Stimulated activated naive CD8-positive, alpha-beta T cell treated with anti-CD3 and anti-CD28 coated beads, Interleukin-15, amount 100 ng/mL, for 72 hours (primary cell): ENCODE measurements at regions not wholly inside any gene's neighbourhood (a gene's known extent, or its start where the extent isn't known, plus 50 kb on each side); places are given as distances from the start of the nearest gene placed in this dataset.
"Not testable (repeated sequence)": the region's sequence is repeated elsewhere in the genome, so short reads cannot be mapped to it uniquely, and the experiment has no call there.

Source experiments
- ATAC-seq: fragments of 150-1000 bp; cut with Tn5 transposase; 2 replicates; pipeline ENCODE4 v1.10.0; 2021; ENCODE audit warnings: mild to moderate bottlenecking, moderate library complexity
- DNase-seq, 2 donors: peaks; one replicate each; pipeline ENCODE4 v3.0.0; 2021 to 2022
- H3K27ac Mint-ChIP-seq, 2 donors: one replicate each; pipeline ENCODE4 v1.8.0; 2022; ENCODE audit warnings: mild to moderate bottlenecking in 2 of 2, mixed read lengths in 2 of 2, moderate library complexity in 2 of 2
- H3K27me3 Mint-ChIP-seq: one replicate; pipeline ENCODE4 v1.8.0; 2022; ENCODE audit warnings: mixed read lengths
- H3K4me1 Mint-ChIP-seq: one replicate; pipeline ENCODE4 v1.8.0; 2022; ENCODE audit warnings: mild to moderate bottlenecking, mixed read lengths
- H3K4me3 Mint-ChIP-seq, 2 donors: one replicate each; pipeline ENCODE4 v1.8.0; 2022; ENCODE audit warnings: mild to moderate bottlenecking in 2 of 2, mixed read lengths in 2 of 2, moderate library complexity in 1 of 2
- H3K9me3 Mint-ChIP-seq, 2 donors: one replicate each; pipeline ENCODE4 v1.8.0; 2022; ENCODE audit warnings: mixed read lengths in 2 of 2

DNA sequence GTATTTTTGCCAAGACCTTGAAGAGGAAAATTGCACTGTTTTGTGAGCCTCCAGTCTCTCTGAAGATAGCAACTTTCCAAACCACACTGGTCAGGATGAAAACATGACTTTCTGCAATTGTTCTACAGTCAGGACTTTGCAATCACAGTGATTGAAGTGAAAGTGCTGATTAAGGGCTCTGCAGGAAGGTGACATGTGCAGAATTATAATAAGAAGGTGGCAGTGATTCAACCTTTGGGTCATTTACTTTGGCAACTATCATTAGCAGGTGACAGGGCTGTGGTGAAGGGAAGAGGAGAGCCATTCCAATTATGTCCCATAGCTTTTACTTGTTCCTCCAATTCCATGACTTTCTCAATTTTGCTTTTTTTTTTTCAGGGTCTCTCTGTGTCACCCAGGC, 350.0 kb upstream of the FZD8 start:
- Mint-ChIP-seq H3K4me3 (no peak overlapping the region), H3K4me1 (no peaks in the 10 kb centered on the region), H3K27me3 (no peaks in the 10 kb centered on the region), H3K9me3 (no peaks in the 10 kb centered on the region), H3K27ac (no peak overlapping the region)
- ATAC-seq, result no peak
- DNase-seq, result no peak

DNA sequence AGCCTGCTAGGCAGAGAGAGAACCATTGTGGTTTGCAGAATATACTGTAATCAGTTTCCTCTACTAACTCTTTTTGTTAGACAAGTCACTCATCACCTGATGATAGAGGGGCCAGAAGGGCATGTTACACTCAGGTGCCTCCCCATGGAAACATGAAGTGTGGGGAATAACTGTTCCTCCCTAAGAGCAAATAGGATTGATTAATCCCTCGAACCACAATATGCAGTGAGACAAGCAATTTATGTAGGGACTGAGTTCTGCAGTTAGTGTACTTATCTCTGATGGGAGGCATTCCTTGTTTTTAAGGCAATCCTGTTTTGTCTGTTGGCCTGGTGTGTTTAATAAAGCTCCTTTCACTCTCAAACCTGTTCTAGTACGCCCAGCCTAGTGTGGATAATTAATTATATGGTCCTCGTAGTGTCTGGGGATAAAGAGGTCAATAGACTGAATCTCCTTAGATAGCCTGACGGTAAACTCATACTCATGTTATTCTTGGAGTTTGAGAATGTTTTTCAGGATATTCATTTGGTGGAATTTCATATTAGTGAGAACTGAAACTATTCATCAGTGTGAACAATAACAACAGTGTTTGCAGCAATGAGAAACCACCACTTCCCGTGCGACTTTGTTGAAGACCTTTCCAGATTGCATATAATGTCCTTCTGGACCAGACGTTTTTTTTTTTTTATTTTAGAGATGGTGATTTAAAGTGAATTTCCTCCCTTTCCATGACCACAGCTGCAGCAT, 344.8 kb upstream of the FZD8 start:
- no peaks in the 10 kb centered on the region for H3K4me1 Mint-ChIP-seq
- H3K27me3 Mint-ChIP-seq, result no peaks in the 10 kb centered on the region
- H3K9me3 Mint-ChIP-seq, result peaks cover 0 to 6% of the 10 kb centered on the region in 2 donors
- no peak overlapping the region for H3K27ac Mint-ChIP-seq
- DNase-seq (no peak), ATAC-seq (no peak)
- no peak overlapping the region for H3K4me3 Mint-ChIP-seq

DNA sequence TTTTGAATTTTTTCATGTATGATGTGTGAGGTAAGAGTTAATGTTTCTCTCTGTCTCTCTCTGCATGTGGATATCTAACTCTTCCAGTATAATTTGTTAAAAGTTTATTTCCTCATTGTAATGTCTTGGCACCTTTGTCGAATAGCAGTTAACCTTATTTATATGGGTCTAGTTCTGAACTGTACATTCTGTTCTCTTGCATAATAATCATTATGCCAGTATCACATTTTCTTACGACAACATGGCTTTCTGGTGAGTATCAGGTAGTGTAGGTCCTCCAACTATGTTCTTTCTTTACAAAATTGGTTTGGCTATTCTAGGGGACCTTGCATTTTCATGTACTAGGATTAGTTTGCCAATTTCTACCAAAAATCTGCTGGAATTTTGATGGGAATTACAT, 337.0 kb upstream of the FZD8 start:
- Mint-ChIP-seq H3K4me1 (no peaks in the 10 kb centered on the region), H3K27ac (no peak overlapping the region), H3K9me3 (peaks cover 4 to 12% of the 10 kb centered on the region in 2 donors), H3K4me3 (no peak overlapping the region), H3K27me3 (no peaks in the 10 kb centered on the region)
- DNase-seq (no peak), ATAC-seq (no peak)

DNA sequence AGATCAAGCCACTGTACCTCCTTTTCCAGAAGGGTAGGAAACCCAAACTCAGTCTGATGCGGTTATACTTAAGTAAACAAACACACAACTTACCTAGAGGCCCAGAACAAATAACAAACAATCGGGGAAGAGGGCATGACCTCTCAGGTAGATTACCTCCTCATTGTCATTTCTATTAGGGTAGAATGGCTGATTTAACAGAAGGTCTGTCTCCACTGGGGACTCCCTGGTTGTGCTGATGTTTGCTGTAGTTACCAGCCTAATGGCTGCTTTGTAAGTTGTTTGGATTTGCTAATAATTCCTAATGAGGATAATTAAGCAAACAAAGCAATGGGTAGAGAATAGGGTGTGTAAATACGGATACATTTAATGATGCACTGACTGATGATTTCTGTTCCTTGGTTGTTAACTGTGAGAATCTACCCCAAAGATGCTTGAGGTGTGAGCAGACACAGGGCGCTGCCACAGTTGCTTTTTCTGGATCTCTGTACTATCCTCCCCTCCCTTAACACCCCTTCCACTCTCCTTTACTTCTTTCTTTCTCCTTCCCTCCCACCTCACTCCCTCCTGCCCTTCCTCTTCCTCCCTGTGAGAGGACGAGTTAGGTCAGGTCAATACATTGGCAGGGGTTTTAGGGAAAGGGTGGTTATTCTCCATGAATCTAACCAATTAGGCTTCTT, 332.0 kb upstream of the FZD8 start:
- peaks cover 17 to 22% of the 10 kb centered on the region in 2 donors for H3K9me3 Mint-ChIP-seq
- not testable (repeated sequence) for ATAC-seq, H3K27ac Mint-ChIP-seq, H3K4me3 Mint-ChIP-seq, H3K4me1 Mint-ChIP-seq, DNase-seq, H3K27me3 Mint-ChIP-seq

DNA sequence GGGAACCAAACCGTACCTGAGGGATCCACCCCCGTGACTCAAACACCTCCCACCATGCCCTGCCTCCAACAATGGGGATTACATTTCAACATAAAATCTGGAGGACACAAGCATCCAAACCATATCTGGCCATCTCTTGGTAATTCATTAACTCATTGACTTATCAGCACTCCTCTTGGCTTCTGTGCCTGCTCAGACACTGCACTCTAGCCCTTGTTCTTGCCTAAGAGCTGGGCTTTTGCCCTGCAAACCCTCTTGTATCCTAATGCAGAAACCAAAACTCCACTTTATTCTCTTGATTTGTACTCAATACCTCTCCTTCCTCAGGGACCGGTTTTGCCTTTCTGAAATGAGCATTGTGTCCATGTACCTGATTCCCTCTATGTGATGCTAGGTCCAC, 330.2 kb upstream of the FZD8 start:
- H3K4me1 Mint-ChIP-seq, result no peaks in the 10 kb centered on the region

DNA sequence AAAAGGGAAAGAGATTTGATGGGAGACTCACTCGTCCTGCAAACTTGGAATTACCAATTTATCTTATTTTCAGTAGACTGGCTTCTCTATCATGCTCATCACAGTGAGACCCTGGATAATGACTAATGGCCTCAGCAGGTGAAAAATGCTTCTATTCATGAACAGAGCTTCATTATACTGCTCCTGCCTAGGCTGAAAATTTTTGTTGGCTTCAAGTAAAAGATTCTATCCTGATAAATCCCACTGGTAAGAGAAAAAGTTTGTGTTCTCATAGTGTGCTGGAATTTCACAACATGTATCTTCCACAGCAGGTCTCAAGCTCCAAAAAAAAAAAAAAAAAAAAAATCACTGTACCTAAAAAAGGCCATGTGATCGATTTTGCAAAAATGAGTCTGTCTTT, 329.3 kb upstream of the FZD8 start:
- H3K4me1 Mint-ChIP-seq, result no peaks in the 10 kb centered on the region
- H3K27me3 Mint-ChIP-seq, result no peaks in the 10 kb centered on the region
- H3K27ac Mint-ChIP-seq, result peak overlapping the region in 1 of 2 donors; percentile 4
- ATAC-seq (no peak), DNase-seq (no peak)
- H3K4me3 Mint-ChIP-seq, result no peak overlapping the region
- H3K9me3 Mint-ChIP-seq, result peaks cover 17 to 24% of the 10 kb centered on the region in 2 donors

More for the DNA sequence above, 330.2 kb upstream of the FZD8 start:
- no peaks in the 10 kb centered on the region for H3K27me3 Mint-ChIP-seq
- peaks cover 17 to 24% of the 10 kb centered on the region in 2 donors for H3K9me3 Mint-ChIP-seq
- H3K27ac Mint-ChIP-seq, result no peak overlapping the region
- DNase-seq (no peak), ATAC-seq (no peak)
- H3K4me3 Mint-ChIP-seq, result no peak overlapping the region

DNA sequence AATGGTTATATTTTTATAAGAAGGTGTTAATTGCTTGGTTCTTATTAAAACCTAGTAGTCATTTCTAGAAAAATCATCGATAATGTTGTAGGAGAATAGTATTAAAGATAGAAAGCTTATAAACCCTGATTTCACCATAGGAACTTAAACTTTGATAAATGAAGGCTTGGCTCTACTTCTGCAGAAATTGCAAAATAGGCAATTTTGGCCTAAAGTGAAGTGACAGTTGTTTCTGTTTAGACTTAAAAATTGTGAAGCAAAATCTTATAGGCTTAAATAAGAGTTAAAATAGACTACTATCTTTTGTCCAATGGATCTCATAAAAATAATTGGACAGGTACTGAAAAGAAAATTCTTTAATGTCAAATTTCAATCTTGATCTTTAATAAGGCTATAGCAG, 321.6 kb upstream of the FZD8 start:
- DNase-seq (no peak), ATAC-seq (no peak)
- H3K4me3 Mint-ChIP-seq, result no peak overlapping the region
- no peaks in the 10 kb centered on the region for H3K4me1 Mint-ChIP-seq
- H3K27me3 Mint-ChIP-seq, result no peaks in the 10 kb centered on the region
- H3K9me3 Mint-ChIP-seq, result peaks cover 14 to 21% of the 10 kb centered on the region in 2 donors
- no peak overlapping the region for H3K27ac Mint-ChIP-seq

DNA sequence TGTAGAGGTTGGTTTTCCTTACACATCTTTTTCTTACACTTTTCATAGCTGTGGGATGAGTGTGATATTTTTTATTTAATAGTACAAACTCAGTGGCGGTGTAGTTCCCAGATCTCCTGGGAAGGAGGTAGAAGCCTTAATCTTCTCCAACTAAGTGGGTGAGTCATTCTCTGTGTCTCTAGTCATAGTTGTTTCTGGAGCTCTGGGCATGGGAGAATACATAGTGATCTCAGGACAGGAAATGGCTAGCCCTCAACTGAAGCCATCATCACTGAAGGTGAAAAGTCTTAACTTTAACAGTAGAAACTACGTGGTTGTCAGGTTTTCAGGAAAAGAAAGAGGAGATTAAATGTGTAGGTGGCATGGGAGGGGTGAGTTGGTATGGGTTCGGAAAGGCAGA, 319.4 kb upstream of the FZD8 start:
- ATAC-seq (no peak), DNase-seq (no peak)
- no peaks in the 10 kb centered on the region for H3K4me1 Mint-ChIP-seq
- peaks cover 11 to 21% of the 10 kb centered on the region in 2 donors for H3K9me3 Mint-ChIP-seq
- no peaks in the 10 kb centered on the region for H3K27me3 Mint-ChIP-seq
- no peak overlapping the region for H3K4me3 Mint-ChIP-seq
- H3K27ac Mint-ChIP-seq, result no peak overlapping the region

DNA sequence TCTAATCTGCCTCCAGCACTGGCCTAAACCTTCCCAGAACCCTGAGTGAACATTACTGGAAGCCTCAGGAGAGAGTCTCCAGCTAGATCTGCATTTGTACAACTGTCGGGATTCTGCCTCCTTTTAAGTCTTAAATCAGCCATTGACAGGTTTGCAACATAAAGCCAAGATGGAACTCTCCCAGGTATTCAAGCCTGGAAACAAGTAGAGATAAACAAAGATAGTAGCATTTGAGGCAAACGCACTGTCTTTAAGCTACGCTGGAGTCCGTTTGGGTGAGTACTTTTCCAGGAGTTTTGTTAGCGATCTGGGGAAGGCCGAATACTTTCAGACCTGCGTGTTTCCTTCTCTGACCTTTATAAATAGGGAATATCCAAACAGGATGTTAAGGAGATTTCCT, 317.2 kb upstream of the FZD8 start:
- ATAC-seq, result no peak
- Mint-ChIP-seq H3K9me3 (peaks cover 0 to 10% of the 10 kb centered on the region in 2 donors), H3K27me3 (no peaks in the 10 kb centered on the region), H3K4me1 (no peaks in the 10 kb centered on the region), H3K4me3 (no peak overlapping the region), H3K27ac (no peak overlapping the region)
- DNase-seq, result no peak

DNA sequence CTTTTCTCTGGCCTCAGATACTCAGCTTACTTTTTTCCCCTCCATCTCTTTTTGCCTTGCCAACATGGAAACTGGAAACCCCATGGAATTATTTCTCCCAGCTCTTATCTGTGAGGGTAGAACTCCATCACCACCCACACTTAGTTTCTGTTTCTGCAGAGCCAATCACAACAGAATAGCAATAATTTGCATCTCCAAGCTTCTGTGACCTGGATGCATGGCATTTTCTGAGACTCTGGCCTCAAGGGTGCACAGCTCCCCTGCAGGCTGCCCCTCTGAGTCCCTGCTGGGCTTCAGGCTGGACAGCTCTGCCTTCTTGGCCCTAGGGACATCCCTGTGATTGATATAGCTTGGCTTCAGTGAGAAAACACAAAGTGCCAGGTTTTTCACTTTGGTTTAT, 316.5 kb upstream of the FZD8 start:
- not testable (repeated sequence) for H3K27ac Mint-ChIP-seq, H3K4me3 Mint-ChIP-seq, H3K4me1 Mint-ChIP-seq, DNase-seq, H3K27me3 Mint-ChIP-seq, ATAC-seq
- H3K9me3 Mint-ChIP-seq, result peaks cover 0 to 16% of the 10 kb centered on the region in 2 donors

DNA sequence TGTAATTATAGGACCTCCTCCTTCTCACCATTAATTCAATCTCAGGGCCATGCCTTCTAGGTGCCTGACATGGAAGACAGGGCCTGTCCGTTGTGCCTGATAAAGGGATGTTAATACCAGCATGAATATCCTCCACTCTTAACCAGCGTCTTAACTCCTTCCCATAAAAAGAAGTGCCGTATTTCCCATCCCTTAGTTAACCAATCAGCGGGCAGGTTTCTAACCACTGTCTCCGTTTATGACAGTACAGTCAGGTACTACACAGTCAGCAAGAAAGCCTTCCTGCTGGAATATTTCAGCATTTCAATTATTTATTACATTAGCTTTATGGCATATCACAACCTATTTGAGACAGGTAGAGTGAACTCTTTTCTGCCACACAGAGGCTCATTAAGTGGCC, 308.6 kb upstream of the FZD8 start:
- Mint-ChIP-seq H3K9me3 (peaks cover 0 to 8% of the 10 kb centered on the region in 2 donors), H3K4me1 (no peaks in the 10 kb centered on the region), H3K4me3 (no peak overlapping the region), H3K27me3 (peaks cover 8% of the 10 kb centered on the region), H3K27ac (no peak overlapping the region)
- ATAC-seq (no peak), DNase-seq (no peak)

DNA sequence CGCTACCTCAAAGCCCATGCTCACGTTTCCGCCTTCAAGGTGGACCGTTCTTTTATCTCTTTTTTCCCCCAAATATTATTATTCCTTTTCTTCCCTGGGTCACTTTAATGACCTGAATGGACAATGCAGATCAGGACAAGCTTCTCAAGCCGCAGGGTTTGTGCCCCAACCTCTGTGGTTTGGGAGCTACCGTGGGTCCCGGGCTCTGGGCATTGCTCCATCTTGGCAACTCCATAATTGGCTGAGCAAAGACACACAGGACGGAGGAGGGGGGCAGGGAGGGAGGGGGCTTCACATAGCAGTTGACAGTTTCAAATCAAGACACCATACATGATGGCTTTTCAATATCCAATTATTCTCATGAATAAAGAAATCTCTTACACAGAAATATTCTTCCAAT, 308.1 kb upstream of the FZD8 start:
- Mint-ChIP-seq H3K4me1 (no peaks in the 10 kb centered on the region), H3K9me3 (peaks cover 0 to 8% of the 10 kb centered on the region in 2 donors), H3K27ac (no peak overlapping the region), H3K27me3 (peaks cover 8% of the 10 kb centered on the region), H3K4me3 (no peak overlapping the region)
- DNase-seq (no peak), ATAC-seq (no peak)

DNA sequence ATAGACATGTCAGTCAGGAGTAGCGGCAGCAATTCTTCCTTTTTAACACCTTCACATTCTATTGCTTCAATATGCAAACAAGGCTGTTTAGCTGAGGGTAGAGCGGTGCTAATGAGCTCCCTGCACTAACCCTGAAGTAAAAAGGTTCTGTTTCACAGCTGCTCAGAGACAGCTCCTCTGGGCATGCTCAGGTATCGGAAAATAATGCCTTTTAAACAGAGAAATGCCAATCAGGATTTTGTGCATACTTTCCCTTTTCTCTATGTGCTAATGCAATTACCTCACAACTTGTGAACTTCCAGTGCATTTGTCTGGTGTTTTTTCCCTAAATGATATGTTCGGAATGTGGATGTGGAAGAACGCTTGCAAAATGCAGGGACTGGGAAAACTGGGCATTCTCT, 307.7 kb upstream of the FZD8 start:
- no peak for DNase-seq
- Mint-ChIP-seq H3K27me3 (peaks cover 8% of the 10 kb centered on the region), H3K4me3 (no peak overlapping the region), H3K27ac (no peak overlapping the region), H3K4me1 (no peaks in the 10 kb centered on the region), H3K9me3 (peaks cover 0 to 8% of the 10 kb centered on the region in 2 donors)
- no peak for ATAC-seq

DNA sequence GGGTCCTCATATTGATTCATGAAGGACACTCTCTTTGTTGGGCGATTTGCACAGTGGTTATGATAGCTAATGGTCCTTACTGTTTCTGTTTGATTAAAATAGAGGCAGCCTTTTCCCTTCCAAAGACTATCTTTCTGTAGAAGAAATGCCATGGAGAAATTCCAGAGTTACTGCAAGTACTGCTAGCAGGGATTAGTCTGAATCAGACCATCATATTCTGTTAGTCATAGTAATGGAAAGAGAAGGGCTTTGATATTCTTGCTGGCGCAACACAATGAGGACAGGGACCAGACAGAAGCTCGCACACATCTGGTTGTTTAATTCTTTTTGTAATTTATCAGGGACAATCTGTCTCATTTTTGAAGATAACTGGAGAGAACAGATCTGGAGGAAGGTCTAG, 304.5 kb upstream of the FZD8 start:
- peaks cover 0 to 6% of the 10 kb centered on the region in 2 donors for H3K9me3 Mint-ChIP-seq
- H3K4me1 Mint-ChIP-seq, result no peaks in the 10 kb centered on the region
- ATAC-seq, result no peak
- no peak overlapping the region for H3K27ac Mint-ChIP-seq
- no peaks in the 10 kb centered on the region for H3K27me3 Mint-ChIP-seq
- no peak overlapping the region for H3K4me3 Mint-ChIP-seq
- no peak for DNase-seq

DNA sequence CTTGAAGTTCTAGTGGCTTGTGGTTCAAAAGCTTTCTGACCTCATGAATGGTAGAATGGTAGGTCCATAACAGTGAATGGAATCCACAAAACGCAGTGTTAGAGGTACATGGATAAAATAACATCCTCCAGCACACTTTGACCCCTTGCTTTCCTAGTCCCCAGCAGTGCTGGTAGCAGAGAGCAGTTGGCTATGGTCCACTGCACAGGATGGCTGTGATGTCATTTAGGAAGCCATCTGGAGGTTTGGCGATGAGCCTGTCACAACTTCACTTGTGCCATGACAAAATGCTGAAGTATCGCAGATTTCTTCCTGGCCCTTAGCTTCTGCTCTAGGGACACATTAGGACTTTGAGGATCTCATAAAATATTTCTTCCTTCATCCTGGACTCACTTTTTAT, 300.0 kb upstream of the FZD8 start:
- Mint-ChIP-seq H3K4me1 (no peaks in the 10 kb centered on the region), H3K27me3 (no peaks in the 10 kb centered on the region), H3K27ac (no peak overlapping the region), H3K9me3 (peaks cover 10 to 18% of the 10 kb centered on the region in 2 donors), H3K4me3 (no peak overlapping the region)
- ATAC-seq, result no peak
- no peak for DNase-seq

DNA sequence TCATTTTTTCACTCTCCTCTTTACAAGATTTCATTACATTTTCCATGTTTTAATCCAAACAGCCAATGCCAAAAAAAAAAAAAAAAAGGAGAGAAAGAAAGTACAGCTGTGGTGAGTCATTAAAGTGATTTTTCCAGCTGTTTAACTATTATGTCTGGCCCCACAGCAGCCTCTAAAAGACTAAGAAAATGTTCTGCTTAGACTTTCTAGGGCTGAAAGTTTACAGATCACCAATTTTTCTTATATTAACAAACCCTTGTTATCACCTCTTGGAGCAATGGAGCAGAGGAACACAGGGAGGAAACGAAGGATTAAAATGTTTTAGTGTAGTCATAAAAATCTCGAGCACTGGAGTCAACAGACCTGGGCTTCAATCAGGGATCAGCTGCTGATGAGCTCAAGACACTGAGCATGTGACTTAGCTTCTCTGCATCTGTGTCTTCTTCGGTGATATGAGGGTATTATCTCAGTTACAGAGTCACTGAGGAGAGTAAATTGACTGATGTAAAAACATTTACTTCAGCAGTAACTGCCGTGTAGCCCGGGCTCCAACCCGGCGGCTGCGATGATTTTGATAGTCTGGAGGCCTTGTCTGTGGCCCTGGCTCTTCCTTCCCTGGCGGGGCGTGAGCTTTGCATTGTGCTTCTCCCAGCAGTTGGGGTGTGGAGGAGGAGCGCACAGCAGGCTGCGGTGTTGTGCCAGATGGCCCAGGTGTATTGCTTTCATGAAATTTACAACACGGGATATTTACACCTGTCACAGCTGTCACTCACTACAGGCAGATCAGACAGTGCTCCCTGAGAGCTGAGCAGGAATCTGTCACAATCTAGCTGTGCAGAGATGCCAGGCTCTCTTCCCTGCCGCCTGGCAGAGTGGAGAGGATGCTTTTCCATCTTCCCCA, 298.3 kb upstream of the FZD8 start:
- DNase-seq (no peak), ATAC-seq (no peak)
- Mint-ChIP-seq H3K9me3 (peaks cover 10 to 31% of the 10 kb centered on the region in 2 donors), H3K4me1 (no peaks in the 10 kb centered on the region), H3K27me3 (no peaks in the 10 kb centered on the region), H3K27ac (no peak overlapping the region), H3K4me3 (no peak overlapping the region)
